T47D (cell line): ENCODE measurements at regions not wholly inside any gene's neighbourhood (a gene's known extent, or its start where the extent isn't known, plus 50 kb on each side); places are given as distances from the start of the nearest gene placed in this dataset.
"Not testable (repeated sequence)": the region's sequence is repeated elsewhere in the genome, so short reads cannot be mapped to it uniquely, and the experiment has no call there.

Experiments
- DNase-seq, 2 experiments: peaks; one replicate each; pipeline versions ENCODE4 v3.0.0 to v3.0.0-alpha.2; 2011 to 2012; ENCODE audit warnings: low read depth in 1 of 2, low spot score in 1 of 2
- JUND ChIP-seq: IDR thresholded peaks from 2 replicates; pipeline ENCODE4 v1.6.1; 2012; ENCODE audit warnings: low read depth
- in situ Hi-C: cut with HindIII; loops from 2 replicates; pipeline ENCODE4 v1.10.0; 2016; ENCODE audit warnings: low sequenced_read_pairs, low pct_unique_long_range_greater_than_20kb

GRCh38 chr5:35561396-35561795, 56.3 kb upstream of the SPEF2 start:
- in situ Hi-C loops = no loop called here
- no peak for TF ChIP-seq JUND
- DNase-seq = no peak

- in situ Hi-C loops = no loop called here
- no peak for TF ChIP-seq JUND
- no peak for DNase-seq
Observed at GRCh38 chr5:35557748-35558147, 59.9 kb upstream of the SPEF2 start.

DNA sequence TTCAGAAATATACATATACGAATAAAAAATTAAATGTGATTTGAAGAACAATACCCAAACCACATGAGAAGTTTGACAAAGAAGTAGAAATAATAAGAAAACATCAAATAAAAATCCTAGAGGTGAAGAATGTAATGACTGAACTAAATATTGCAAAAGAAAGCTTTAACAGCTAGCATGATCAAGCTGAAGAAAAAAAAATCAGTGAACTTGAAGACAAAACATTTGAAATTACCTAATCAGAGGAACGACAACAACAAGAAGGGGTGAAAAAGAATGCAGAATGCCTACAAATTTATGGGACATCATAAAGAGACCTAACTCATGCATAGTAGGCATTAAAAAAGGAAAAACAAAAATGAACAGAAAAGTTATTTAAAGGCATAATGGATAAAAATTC, 60.5 kb upstream of the SPEF2 start:
- TF ChIP-seq JUND = no peak
- DNase-seq = no peak
- in situ Hi-C loops = no loop called here

- no peak for DNase-seq
- TF ChIP-seq JUND = no peak
- in situ Hi-C loops = no loop called here
Observed at GRCh38 chr5:35554016-35554415, 63.6 kb upstream of the SPEF2 start.

DNA sequence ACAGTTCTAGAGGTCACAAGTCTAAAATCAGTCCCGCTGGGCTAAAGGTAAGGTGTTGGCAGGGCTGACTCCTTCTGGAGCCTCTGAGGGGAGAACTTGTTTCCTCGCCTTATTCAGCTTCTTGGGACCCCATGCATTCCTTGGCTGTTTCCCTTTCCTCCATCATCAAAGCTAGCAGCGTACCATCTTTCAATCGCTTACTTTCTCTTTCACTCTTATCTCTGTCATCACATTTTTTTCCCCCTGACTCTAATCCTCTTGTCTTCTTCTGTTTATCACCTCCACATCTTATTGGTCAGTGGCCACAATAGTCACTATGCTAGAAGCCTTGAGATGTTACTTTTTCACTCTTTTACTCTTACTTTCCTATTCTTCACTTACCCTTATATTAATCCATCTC, 72.5 kb upstream of the SPEF2 start:
- no peak for TF ChIP-seq JUND
- no peak for DNase-seq
- in situ Hi-C loops = no loop called here

- no peak for DNase-seq
- TF ChIP-seq JUND = no peak
Observed at GRCh38 chr5:35543408-35543807, 74.3 kb upstream of the SPEF2 start.

DNA sequence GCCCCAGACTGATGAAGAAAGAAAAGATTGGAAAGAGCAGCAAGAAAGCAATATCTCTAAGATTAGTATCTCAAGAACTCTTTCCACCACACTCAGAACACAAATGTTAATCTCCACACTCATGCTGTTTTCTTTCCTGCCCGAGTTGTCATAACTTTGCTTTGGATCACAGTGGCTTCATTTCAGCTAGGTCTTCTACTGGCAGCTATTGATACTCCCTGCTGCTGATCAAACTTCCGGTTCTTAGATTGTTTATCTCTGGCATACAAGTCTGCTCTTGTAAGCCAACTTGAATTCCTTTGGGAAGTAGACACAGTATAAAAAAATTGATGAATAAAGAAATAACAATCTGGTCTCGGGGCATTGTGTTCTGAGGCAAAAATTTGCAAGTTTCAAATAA, 77.7 kb upstream of the SPEF2 start:
- TF ChIP-seq JUND = no peak
- in situ Hi-C loops = no loop called here

More at GRCh38 chr5:35543408-35543807, 74.3 kb upstream of the SPEF2 start:
- in situ Hi-C loops = no loop called here

GRCh38 chr5:35538198-35538931, 79.3 kb upstream of the SPEF2 start:
- DNase-seq = no peak
- no peak for TF ChIP-seq JUND
- in situ Hi-C loops = no loop called here

More for the DNA sequence above, 77.7 kb upstream of the SPEF2 start:
- DNase-seq = peak in 1 of 2 experiments; percentile 21

DNA sequence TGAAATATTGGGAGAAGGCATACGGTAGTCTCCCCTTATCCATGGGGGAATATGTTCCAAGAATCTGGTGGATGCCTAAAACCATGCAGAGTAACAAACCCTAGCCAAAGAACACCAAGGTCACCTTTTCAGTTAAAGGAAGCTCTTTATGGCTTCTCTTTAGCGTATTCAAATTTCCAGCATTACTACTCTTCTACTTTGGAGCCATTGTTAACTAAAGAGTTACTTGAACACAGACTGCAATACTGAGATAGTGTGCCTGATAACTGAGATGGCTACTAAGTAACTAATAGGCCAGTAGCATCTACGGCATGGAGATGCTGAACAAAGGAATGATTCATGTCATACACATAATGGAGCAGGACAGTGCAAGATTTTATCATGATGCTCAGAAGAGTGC, 84.5 kb upstream of the SPEF2 start:
- DNase-seq = no peak
- TF ChIP-seq JUND = no peak
- in situ Hi-C loops = no loop called here

DNA sequence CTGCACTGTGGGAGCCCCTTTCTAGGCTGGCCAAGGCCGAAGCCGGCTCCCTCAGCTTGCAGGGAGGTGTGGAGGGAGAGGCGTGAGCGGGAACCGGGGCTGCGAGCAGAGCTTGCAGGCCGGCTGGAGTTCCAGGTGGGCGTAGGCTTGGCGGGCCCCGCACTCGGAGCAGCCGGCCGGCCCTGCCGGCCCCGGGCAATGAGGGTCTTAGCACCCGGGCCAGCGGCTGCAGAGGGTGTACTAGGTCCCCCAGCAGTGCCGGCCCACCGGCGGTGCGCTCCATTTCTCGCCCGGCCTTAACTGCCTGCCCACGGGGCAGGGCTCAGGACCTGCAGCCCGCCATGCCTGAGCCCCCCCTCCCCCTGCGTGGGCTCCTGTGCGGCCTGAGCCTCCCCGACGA, 86.1 kb upstream of the SPEF2 start:
- DNase-seq, in situ Hi-C loops: not testable (repeated sequence)

GRCh38 chr5:35518104-35518503, 99.6 kb upstream of the SPEF2 start:
- DNase-seq = no peak
- in situ Hi-C loops = no loop called here
- no peak for TF ChIP-seq JUND

GRCh38 chr5:35516271-35516670, 101.4 kb upstream of the SPEF2 start:
- DNase-seq = no peak
- no peak for TF ChIP-seq JUND
- in situ Hi-C loops = no loop called here

- DNase-seq = no peak
- in situ Hi-C loops = no loop called here
- no peak for TF ChIP-seq JUND
Observed at GRCh38 chr5:35513612-35514011, 104.1 kb upstream of the SPEF2 start.

GRCh38 chr5:35502206-35502605, 115.5 kb upstream of the SPEF2 start:
- in situ Hi-C loops = no loop called here
- no peak for TF ChIP-seq JUND
- DNase-seq = no peak
